IMR-90 (cell line): ENCODE measurements at regions not wholly inside any gene's neighbourhood (a gene's known extent, or its start where the extent isn't known, plus 50 kb on each side); places are given as distances from the start of the nearest gene placed in this dataset.

ENCODE experiments used
- ATAC-seq: fragments of 200-7000 bp; cut with Tn5 transposase; 2 replicates; pipeline ENCODE4 v1.9.1; 2020; ENCODE audit warnings: low read depth, mild to moderate bottlenecking, moderate library complexity
- BruUV-seq: library from RNA; stranded (reverse); fragments of 400-500 nt; replicated peaks from 2 replicates; lab custom pipeline; 2021; lab: Mats Ljungman, UMichigan
- CTCF ChIA-PET: fragments of 300-600 bp; formaldehyde crosslinking; extraction: SDS; loops from one replicate; lab custom pipeline; 2021; ENCODE audit warnings: antibody characterized with exemption; lab: Yijun Ruan, JAX
- POLR2A ChIA-PET: fragments of 300-600 bp; sonication (Branson Sonifier 250); formaldehyde crosslinking; loops from one replicate; lab custom pipeline; 2022; ENCODE audit warnings: antibody characterized with exemption; ENCODE audit not compliant: unreplicated experiment; lab: Charles Lee
- DNase-seq: peaks from one replicate; pipeline ENCODE4 v3.0.0; 2013
- H2AFZ ChIP-seq: replicated peaks from 2 replicates; pipeline ENCODE3; 2013; ENCODE audit warnings: low read length, mild to moderate bottlenecking; ENCODE audit not compliant: poor library complexity
- H2AK5ac ChIP-seq: 2 replicates; pipeline ENCODE4 v1.6.1; 2013; ENCODE audit warnings: low read depth, low read length, inconsistent platforms
- H2AK9ac ChIP-seq: replicated peaks from 2 replicates; pipeline ENCODE3; 2013; ENCODE audit warnings: mild to moderate bottlenecking, low read depth, low read length, moderate library complexity; ENCODE audit not compliant: poor library complexity
- H2BK120ac ChIP-seq: 2 replicates; pipeline ENCODE4 v1.6.1; 2013; ENCODE audit warnings: low read depth, low read length, inconsistent platforms
- H2BK15ac ChIP-seq: 3 replicates; pipeline ENCODE4 v1.6.1; 2013; ENCODE audit warnings: low read depth, low read length, inconsistent platforms
- H2BK20ac ChIP-seq: 2 replicates; pipeline ENCODE4 v1.6.1; 2013; ENCODE audit warnings: low read depth, mild to moderate bottlenecking, inconsistent platforms, low read length, moderate library complexity
- H2BK5ac ChIP-seq: 2 replicates; pipeline ENCODE4 v1.6.1; 2013; ENCODE audit warnings: mild to moderate bottlenecking, low read depth, low read length, inconsistent platforms; ENCODE audit not compliant: poor library complexity, severe bottlenecking
- H3K14ac ChIP-seq: replicated peaks from 2 replicates; pipeline ENCODE4 v1.6.1; 2013; ENCODE audit warnings: low read depth, low read length, inconsistent platforms
- H3K18ac ChIP-seq: 2 replicates; pipeline ENCODE4 v1.6.1; 2013; ENCODE audit warnings: low read depth, low read length, control low read depth
- H3K23ac ChIP-seq: 2 replicates; pipeline ENCODE4 v1.6.1; 2013; ENCODE audit warnings: low read depth, low read length, inconsistent platforms
- H3K27ac ChIP-seq: 2 replicates; pipeline ENCODE4 v1.5.1; 2013; ENCODE audit warnings: mild to moderate bottlenecking, control low read depth, low read length; ENCODE audit not compliant: insufficient read depth
- H3K27me3 ChIP-seq: 2 replicates; pipeline ENCODE4 v1.6.1; 2013; ENCODE audit warnings: low read length; ENCODE audit not compliant: control insufficient read depth, insufficient read depth
- H3K36me3 ChIP-seq: 2 replicates; pipeline ENCODE4 v1.6.1; 2013; ENCODE audit warnings: low read length, mixed read lengths; ENCODE audit not compliant: control insufficient read depth, insufficient read depth
- H3K4ac ChIP-seq: 2 replicates; pipeline ENCODE4 v1.6.1; 2013; ENCODE audit warnings: low read depth, low read length, inconsistent platforms
- H3K4me1 ChIP-seq: 2 replicates; pipeline ENCODE4 v1.6.1; 2013; ENCODE audit warnings: low read length, mixed read lengths; ENCODE audit not compliant: control insufficient read depth, insufficient read depth
- H3K4me2 ChIP-seq: 2 replicates; pipeline ENCODE4 v1.6.1; 2013; ENCODE audit warnings: low read depth, mild to moderate bottlenecking, control low read depth, low read length, moderate library complexity
- H3K4me3 ChIP-seq: 2 replicates; pipeline ENCODE4 v1.5.1; 2013; ENCODE audit warnings: low read depth, mild to moderate bottlenecking, control low read depth, low read length, moderate library complexity; ENCODE audit not compliant: insufficient read depth
- H3K56ac ChIP-seq: 2 replicates; pipeline ENCODE4 v1.6.1; 2013; ENCODE audit warnings: low read length, inconsistent platforms; ENCODE audit not compliant: insufficient read depth; ENCODE audit errors: extremely low read depth
- H3K79me1 ChIP-seq, 2 experiments: 2 replicates each; pipeline ENCODE4 v1.6.1; 2013; ENCODE audit warnings: low read length in 2 of 2, inconsistent platforms in 1 of 2, low read depth in 1 of 2
- H3K9ac ChIP-seq: 2 replicates; pipeline ENCODE4 v1.6.1; 2013; ENCODE audit warnings: low read depth, low read length, control low read depth
- H3K9me1 ChIP-seq: 2 replicates; pipeline ENCODE4 v1.6.1; 2013; ENCODE audit warnings: low read length, inconsistent platforms; ENCODE audit not compliant: insufficient read depth
- H3K9me3 ChIP-seq: 2 replicates; pipeline ENCODE4 v1.6.1; 2013; ENCODE audit warnings: low read length; ENCODE audit not compliant: control insufficient read depth, insufficient read depth
- H4K20me1 ChIP-seq: 2 replicates; pipeline ENCODE4 v1.6.1; 2013; ENCODE audit warnings: low read length, inconsistent platforms; ENCODE audit not compliant: insufficient read depth
- H4K5ac ChIP-seq: 2 replicates; pipeline ENCODE4 v1.6.1; 2013; ENCODE audit warnings: mild to moderate bottlenecking, low read depth, low read length, control low read depth
- H4K8ac ChIP-seq, 2 experiments: 2 replicates each; pipeline ENCODE4 v1.6.1; 2013; ENCODE audit warnings: low read depth in 2 of 2, low read length in 2 of 2, control low read depth in 1 of 2, inconsistent platforms in 1 of 2
- H4K91ac ChIP-seq: 2 replicates; pipeline ENCODE4 v1.6.1; 2013; ENCODE audit warnings: low read depth, low read length, inconsistent platforms; ENCODE audit not compliant: insufficient read depth
- CHD1 ChIP-seq: IDR thresholded peaks from 2 replicates; pipeline ENCODE4 v1.6.1; 2012; ENCODE audit warnings: low read depth, low read length, improper control_type of control experiment
- ELK1 ChIP-seq: fragments of 150-350 bp; IDR thresholded peaks from 2 replicates; pipeline ENCODE4 v1.6.1; 2016; ENCODE audit warnings: low read depth, mild to moderate bottlenecking, low read length, moderate library complexity, borderline replicate concordance
- MAFK ChIP-seq: IDR thresholded peaks from 2 replicates; pipeline ENCODE4 v1.6.1; 2012; ENCODE audit warnings: low read depth, low read length, improper control_type of control experiment
- MAZ ChIP-seq: IDR thresholded peaks from 2 replicates; pipeline ENCODE4 v1.6.1; 2012; ENCODE audit warnings: low read depth, mild to moderate bottlenecking, low read length, improper control_type of control experiment, moderate library complexity, borderline replicate concordance
- MXI1 ChIP-seq: IDR thresholded peaks from 2 replicates; pipeline ENCODE4 v1.6.1; 2012; ENCODE audit warnings: low read depth, mild to moderate bottlenecking, low read length, moderate library complexity, borderline replicate concordance
- NFE2L2 ChIP-seq: fragments of 150-350 bp; IDR thresholded peaks from 2 replicates; pipeline ENCODE4 v1.6.1; 2016; ENCODE audit warnings: low read depth, mild to moderate bottlenecking, low read length
- POLR2A ChIP-seq: IDR thresholded peaks from 2 replicates; pipeline ENCODE4 v1.6.1; 2012; ENCODE audit warnings: mild to moderate bottlenecking, low read depth, low read length
- RCOR1 ChIP-seq: IDR thresholded peaks from 2 replicates; pipeline ENCODE4 v1.6.1; 2012; ENCODE audit warnings: mild to moderate bottlenecking, low read length, improper control_type of control experiment; ENCODE audit not compliant: insufficient replicate concordance
- RFX5 ChIP-seq: IDR thresholded peaks from 2 replicates; pipeline ENCODE4 v1.8.0; 2012; ENCODE audit warnings: low read depth, mild to moderate bottlenecking, low read length, moderate library complexity
- USF2 ChIP-seq: fragments of 150-350 bp; IDR thresholded peaks from 2 replicates; pipeline ENCODE4 v1.6.1; 2017; ENCODE audit warnings: mild to moderate bottlenecking, antibody characterized with exemption, low read length, low read depth
- WGBS, 2 experiments: methylation state at CpG; one replicate each; pipeline versions ENCODE4 v1.1.5 to v1.1.7; 2013; ENCODE audit warnings: missing lambda C conversion rate in 2 of 2; ENCODE audit not compliant: insufficient read length in 1 of 2; ENCODE audit errors: extremely low coverage in 2 of 2; 5-methylcytosine and 5-hydroxymethylcytosine counted together
- dilution Hi-C: fragments of 300-500 bp; cut with HindIII; formaldehyde crosslinking; loops from one replicate; pipeline ENCODE4 v1.14.3; 2018; ENCODE audit warnings: low sequenced_read_pairs; ENCODE audit not compliant: unreplicated experiment
- in situ Hi-C: fragments of 300-500 bp; cut with MboI; formaldehyde crosslinking; loops from 3 replicates; pipeline ENCODE4 v1.14.3; 2019; ENCODE audit warnings: low sequenced_read_pairs, inconsistent platforms, mixed read lengths
- intact Hi-C: fragments of 100-400 bp; cut with micrococcal nuclease; formaldehyde crosslinking; loops from 2 replicates; pipeline ENCODE4 v1.10.0; 2022
- TF ChIP-seq, protein P1 (sequence below): conservative IDR thresholded peaks from 2 replicates; pipeline ENCODE4 v1.5.1; 2012; ENCODE audit warnings: mild to moderate bottlenecking, low read depth, low read length, improper control_type of control experiment

DNA sequence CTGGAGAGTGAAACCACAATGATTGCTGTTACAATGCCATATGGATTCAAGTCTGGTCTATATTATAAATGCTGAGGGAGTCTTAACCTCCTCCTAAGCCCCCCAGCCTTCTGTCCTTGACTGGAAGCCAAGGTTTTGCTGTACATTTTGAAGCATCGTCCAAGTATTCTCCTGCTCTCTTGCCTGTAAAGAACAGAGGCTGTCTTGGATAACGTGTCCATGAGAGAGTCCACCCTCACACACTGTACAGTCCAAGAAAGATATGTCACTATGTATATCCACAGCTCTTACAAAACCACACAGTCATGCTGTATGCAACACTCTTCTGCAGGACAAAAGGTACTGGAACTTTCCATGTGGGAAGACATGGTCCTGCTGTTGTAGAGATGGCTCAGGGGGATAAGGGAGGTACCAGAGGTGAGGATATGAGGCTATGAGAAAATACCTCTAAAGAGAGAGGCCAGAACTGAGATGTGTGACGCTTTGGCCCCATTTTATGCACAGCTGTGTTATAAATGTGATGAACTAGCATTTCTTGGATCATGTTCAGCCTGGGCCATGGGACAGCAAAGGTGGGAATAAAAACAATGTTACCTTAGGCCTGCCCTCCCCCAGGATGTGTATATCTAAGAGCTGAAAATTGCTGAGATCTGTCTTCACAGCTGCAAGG lies 678.6 kb downstream of the IQCM start:
- Histone ChIP-seq H3K9ac (no peak overlapping the region), H3K4me3 (no peak overlapping the region), H3K18ac (peak overlapping the region; percentile 51; the same call in 1 of the 2 replicates), H4K8ac (no peak overlapping the region), H3K4ac (no peak overlapping the region), H2BK5ac (no peak overlapping the region), H3K23ac (no peak overlapping the region), H4K91ac (no peak overlapping the region), H3K36me3 (no peaks in the 10 kb centered on the region), H3K9me3 (peaks cover 5% of the 10 kb centered on the region), H2AFZ (no peak overlapping the region), H4K5ac (peak overlapping the region; percentile 42; the same call in 1 of the 2 replicates), H3K9me1 (no peaks in the 10 kb centered on the region), H3K14ac (no peak overlapping the region), H2BK15ac (no peak overlapping the region), H2AK5ac (no peak overlapping the region), H3K4me2 (no peak overlapping the region; the same call in 1 of the 2 replicates), H2BK20ac (peak overlapping the region; percentile 26; the same call in 1 of the 2 replicates), H3K56ac (no peak overlapping the region), H2AK9ac (no peak overlapping the region), H3K27me3 (no peaks in the 10 kb centered on the region), H4K20me1 (no peaks in the 10 kb centered on the region), H3K4me1 (peaks cover 6% of the 10 kb centered on the region; the same call in 1 of the 2 replicates), H2BK120ac (no peak overlapping the region), H3K27ac (no peak overlapping the region), H3K79me1 (no peaks in the 10 kb centered on the region)
- ATAC-seq (peak; percentile 40; the same call in 1 of the 2 replicates), DNase-seq (peak; percentile 27)
- intact Hi-C loops (no loop called here), in situ Hi-C loops (no loop called here), dilution Hi-C loops (no loop called here)
- TF ChIP-seq RCOR1 (no peak), USF2 (no peak), RFX5 (no peak), POLR2A (no peak), CHD1 (no peak), ELK1 (no peak), NFE2L2 (no peak), MAFK (no peak), MAZ (no peak), MXI1 (no peak)
- TF ChIP-seq, protein P1, sequence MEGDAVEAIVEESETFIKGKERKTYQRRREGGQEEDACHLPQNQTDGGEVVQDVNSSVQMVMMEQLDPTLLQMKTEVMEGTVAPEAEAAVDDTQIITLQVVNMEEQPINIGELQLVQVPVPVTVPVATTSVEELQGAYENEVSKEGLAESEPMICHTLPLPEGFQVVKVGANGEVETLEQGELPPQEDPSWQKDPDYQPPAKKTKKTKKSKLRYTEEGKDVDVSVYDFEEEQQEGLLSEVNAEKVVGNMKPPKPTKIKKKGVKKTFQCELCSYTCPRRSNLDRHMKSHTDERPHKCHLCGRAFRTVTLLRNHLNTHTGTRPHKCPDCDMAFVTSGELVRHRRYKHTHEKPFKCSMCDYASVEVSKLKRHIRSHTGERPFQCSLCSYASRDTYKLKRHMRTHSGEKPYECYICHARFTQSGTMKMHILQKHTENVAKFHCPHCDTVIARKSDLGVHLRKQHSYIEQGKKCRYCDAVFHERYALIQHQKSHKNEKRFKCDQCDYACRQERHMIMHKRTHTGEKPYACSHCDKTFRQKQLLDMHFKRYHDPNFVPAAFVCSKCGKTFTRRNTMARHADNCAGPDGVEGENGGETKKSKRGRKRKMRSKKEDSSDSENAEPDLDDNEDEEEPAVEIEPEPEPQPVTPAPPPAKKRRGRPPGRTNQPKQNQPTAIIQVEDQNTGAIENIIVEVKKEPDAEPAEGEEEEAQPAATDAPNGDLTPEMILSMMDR = no peak
- CTCF ChIA-PET = no interaction called here
- WGBS, 2 experiments = 83% methylated on average over 1 of the region's 3 CpGs; no CpG with 5 or more reads in 1 of the 2 experiments
- POLR2A ChIA-PET = no interaction called here
- no TSS peak for BruUV-seq
